GM18870 (cell line): ENCODE measurements at regions not wholly inside any gene's neighbourhood (a gene's known extent, or its start where the extent isn't known, plus 50 kb on each side); places are given as distances from the start of the nearest gene placed in this dataset.

ENCODE experiments used
- ATAC-seq: cut with Tn5 transposase; IDR thresholded peaks from one replicate; pipeline ENCODE4 v1.9.1; 2021; ENCODE audit warnings: moderate library complexity; ENCODE audit not compliant: unreplicated experiment

DNA sequence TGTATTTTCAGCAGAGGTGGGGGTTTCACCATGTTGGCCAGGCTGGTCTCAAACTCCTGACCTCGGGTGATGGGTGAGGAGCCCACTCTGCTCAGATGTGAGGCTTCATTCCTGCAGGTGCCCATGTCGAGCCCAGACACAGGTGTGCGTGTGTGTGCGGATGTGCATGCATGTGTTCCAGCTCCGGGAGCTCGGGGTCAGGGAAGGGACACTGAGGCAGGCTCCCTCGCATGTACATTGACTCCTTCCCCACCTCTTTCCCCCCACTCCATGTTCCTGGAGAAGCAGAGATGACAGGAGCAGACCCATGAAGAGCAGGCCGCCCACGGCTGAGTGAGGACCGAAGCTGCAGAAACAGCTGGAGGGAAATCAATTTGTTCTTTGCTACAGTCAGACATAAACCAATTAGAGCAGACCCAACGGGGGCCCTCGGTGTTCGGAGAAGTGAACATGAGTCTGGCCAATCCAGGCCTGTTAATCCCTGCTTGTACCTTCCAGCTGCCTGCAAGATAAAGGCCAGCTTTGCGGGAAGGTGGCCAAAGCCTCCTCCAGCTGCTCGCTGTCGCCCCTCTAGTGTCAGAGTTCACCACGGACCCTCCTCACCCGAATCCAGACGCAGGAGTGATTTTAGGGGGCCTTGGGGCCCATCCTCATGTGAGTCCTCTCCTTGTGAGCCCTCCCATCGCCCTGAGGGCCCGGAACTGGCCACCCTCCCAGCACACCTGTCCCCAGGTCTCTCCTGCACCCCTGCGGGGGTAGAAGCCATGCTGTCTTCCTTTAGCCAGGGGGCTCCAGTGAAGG lies 321.0 kb upstream of the RTL1 start:
- ATAC-seq = no peak

DNA sequence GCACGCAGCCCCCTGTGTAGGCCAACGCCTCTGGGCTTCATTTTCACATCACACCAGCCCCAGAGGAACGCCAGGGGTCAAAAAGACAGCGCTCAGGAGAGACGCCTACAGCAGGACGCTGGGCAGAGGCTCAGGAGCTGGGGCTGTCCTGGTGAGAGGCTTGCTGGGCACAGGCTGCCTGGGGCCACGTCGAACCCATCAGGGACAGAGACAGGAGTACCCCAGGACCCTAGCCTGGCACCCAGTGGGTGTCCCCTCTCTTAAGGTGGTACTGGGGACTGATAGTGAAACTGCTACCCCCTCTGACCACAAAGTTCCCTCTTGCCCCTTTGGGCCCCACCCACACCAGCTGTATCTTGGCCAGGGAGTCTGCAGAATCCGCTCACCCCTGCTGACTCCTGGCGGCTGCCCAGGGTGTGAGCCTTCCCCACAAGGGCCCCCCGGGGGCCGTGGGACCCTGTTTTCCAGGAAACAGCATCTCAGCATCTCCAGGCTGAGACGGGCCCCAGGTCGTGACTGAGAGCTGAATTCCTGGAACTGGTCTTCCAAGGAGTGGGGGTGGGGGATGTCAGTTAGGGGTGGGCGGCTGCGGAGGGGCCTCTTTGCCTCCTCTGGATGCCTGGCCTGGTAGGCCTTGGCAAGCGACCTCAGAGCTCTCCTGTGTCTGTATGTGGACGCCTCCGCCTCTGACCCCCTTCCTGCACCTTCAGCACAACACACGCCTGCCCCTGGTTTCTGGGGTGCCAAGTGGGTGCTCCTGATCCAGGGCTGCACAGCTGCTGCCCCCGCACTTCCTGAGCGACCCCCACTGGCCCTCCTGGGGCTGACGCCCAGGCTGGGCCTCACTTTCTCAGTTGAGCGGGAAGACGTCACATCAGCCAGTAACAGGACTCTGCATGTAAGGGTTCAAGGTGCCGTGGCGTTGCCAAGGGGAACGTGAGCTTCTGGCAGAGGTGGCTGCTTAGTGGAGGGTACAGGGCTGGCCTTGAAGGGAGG lies 321.9 kb upstream of the RTL1 start:
- ATAC-seq = no peak

DNA sequence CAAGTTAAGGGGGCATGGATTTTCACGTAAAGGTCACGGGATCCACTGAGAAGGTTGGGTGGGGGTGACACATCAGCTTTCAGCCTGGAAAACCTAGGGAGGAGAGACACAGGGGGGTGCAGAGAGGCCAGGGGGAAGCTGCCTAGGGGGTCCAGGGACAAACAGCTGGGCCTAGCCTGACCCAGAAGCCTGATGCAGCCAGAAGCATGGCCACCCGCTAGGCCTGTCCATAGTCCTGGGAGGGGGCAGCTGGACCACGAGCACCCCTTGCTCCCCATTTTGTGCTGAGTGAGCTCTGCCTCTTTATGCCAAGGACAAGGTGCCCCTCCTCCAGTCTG lies 322.7 kb upstream of the RTL1 start:
- no peak for ATAC-seq

DNA sequence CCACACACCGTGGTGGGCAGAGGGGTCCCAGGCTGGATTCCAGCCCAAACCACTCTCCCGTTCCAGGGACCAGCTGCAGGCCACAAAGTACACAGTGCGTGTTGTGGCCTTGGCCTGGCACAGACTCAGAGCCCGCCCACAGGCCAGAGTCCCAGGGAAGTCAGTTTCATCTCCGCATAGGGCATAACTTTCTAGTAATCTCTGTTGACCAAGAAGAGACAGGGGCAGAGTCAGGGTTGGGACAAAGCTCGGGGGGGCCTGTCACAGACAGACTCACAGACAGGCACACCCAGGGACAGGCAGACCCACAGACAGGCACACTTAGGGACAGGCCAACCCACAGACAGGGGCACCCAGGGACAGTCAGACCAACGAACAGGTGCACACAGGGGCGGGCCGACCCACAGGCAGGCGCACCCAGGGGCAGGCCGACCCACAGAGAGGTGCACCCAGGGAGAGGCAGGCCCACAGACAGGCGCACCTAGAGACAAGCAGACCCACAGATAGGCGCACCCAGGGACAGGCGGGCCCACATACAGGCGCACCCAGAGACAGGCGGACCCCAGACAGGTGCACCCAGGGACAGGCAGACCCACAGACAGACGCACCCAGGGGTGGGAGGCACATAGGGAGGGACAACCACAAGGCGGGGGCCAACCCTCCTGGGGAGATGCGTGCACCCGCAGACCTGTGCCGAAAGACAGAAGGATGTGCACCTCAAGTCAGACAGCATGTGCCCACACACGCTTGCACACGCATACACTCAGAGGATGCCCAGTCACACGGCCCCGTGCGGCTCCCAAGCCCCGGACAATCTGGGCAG lies 323.3 kb upstream of the RTL1 start:
- no peak for ATAC-seq

DNA sequence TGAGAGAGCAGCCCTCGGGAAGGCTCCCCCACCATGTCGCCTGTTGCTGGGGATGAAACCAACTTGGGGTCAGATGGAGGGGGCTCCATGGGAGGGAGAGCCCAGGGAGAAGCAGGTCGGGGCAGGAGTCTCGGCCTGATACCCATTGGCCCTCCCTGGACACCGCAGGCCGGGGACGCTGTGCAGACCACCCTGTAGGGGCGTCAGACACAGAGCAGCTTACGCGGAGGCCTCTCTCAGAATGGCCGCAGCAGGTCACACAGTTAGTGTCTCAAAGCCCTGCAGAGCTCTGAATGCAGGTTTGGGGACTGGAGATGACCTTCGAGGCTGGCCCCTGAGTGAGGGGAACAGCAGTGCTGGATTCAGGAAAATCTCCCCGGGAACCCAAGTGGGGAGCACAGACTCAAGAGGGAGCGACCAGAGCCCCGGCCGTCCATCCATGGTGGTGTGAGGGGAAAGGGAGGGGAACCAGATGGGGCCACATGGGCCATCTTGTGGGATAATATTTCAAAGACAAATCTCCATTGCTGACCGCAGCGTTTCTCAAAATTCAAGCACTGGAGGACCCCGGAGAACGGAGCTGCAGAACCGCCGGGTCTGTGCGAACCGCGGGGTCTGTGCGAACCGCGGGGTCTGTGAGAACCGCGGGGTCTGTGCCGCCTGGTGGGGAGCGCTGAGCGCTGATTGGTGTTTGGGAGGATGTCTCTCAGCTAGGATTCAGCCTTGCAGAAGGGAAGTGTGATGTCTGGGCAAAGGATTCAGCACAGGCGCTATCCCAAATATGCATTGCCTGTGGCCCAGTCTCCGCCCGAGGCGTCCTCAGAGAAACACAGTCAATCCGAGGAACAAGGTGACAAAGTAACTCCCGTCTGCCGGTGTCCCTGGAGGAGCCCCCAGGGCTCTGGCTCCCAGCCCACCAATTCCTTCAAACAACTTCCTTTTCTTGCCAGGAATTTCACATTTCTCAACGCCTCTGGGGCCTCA lies 324.4 kb upstream of the RTL1 start:
- ATAC-seq = no peak

DNA sequence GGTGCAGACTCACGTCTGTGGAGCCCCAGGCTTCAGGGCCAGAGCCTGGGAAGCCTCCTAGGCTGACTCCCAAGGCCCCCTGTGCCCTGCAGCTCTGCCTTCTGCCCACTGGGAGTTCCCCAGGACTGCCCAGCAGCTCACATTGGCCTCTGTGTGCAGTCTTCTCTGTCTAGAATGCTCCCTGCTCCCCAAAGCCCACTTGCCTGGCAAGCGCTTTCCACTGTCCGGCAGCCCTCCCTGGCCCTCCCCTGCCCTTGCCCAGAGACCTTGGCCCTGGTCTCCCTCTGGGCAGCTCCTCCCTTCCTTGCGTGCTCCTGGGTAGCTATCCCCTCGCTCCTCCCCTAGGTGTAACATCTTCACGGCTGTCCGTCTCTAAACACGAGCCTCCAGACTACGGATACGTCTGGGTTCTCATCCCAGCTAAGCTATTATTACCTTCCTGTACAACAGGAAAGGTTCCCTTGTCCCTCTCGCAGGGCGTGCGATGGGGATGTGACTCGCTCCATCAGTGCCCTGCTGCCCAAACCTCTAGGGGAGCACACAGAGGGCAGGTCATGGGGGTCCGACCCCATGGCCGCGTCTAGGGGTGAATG lies 325.5 kb upstream of the RTL1 start:
- ATAC-seq = no peak

DNA sequence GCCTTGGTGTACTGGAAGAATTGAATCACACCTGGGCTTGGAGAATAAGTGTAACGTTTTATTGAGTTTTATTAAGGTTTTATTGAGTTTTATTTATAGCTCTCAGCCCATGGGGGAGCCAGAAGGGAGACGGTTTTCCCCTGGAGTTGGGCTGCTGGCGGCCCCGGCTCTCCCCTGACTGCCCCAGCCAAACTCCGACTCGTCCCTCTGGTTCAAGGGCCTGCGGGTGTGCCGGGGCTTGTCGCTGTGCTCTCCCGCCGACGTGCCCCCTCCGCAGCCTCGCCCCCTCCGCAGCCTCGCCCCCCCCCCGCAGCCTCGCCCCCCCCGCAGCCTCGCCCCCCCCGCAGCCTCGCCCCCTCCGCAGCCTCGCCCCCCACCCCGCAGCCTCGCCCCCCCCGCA lies 326.1 kb upstream of the RTL1 start:
- ATAC-seq = no peak

DNA sequence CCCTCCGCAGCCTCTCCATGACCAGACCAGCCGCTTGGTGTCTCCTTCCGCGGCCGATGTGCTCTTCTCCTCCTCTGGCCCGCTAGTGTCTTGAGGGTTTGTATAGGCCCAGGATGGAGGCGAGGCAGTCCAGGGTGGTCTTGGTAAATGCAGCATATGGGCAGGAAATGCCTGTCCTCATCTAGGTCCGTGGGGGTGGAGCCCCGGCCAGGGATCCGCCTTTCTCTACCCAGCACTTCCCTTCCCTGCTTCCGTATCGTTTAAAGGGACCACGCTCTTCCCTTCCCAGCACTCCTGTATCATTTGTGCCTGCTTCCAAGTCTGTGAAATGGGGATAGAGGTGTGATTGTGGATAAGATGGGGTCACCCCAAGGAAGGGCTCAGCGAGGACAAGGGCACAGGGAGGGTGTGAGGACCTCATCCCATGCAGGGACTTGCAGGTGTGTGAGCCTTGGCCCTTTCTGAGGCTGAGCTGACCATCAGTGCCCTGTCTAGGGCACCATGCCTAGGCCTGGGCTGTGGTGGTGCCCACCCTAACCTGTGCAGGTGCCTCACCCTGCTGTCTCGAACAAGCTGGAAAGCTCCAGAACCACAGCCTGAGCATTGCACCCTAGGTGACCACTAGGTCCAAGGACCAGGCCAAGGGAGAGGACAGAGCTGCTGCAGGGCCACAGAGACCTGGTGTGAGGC lies 326.8 kb upstream of the RTL1 start:
- no peak for ATAC-seq

DNA sequence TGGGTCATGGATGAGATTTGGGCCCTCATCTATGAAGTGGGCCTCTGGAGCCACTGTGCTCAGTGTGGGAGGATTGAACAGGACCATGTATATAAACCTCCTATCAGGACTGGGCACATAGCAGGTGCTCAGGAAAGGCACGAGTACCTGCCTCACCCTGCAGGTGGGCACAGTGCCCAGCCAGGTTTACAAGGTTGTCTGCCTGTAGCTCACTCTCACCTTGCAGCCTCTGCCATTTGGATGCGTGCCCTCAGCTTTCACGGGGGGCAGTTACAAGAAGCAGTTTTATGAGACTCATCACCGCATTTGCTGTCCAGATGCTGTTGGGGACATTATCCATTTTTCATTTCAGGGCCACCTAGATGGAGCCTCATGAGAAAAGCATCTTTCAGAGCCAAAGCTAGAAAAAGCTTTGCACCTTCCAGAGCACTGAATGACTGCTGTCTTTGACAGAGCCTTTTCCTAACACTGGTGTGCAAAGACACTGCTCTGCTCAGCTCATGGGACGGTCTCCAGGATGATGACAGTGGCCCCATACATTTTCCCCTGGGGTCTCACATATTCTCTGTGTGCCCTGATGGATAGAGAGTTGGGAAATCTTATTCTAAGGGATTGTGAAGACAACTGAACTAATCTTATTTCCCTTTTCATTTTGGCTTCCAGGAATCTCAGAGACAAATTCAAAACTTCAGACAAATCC lies 327.5 kb upstream of the RTL1 start:
- no peak for ATAC-seq

DNA sequence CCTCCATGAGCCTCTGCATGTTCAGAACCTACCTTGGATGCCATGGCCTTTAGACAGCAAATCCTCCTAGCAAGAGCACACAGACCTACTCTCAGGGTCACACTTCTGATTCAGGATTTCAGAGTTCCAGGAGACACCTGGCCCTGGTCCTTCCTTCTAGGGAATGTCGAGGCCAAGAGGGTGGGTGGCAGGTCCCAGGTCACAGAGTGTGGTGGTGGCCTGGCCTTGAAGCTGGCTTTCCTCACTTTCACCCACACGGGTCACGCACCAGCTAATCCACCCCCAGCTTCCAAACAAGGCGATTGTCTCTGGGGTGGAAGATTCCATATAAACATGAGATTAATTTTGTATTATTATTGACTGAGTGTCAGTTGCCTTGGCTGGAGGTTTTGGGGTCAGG lies 328.3 kb upstream of the RTL1 start:
- ATAC-seq = no peak

DNA sequence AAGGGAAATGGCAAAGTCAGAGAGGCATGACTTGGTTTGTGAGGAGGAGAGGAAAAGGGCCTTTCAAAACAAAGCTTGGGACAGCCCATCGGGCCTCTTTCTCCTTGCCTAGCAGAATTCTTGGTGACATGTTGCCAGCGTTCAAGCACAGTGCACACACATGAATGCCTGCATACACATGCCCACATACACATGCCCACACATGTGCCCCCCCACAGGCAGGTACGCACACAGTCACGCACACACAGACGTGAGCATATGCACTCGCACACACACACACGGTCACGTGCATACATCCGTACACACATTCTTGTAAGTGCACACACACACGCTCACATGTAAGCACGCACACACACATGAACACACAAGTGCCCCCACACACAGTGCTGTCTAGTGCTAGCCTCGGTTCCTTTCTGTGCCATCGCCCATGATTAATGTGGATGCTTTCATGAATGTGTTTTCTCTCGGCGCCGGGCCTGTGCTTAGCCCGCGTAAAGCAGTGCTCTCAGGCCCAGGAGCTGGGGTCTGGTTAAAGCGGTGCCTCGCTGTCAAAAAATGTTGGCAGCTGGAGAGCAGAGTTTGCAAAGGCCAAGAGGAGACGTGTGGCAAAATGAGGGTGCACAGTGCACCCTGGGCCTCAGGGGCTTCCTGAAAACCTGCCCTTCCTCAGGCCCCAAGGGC lies 328.8 kb upstream of the DIO3 start:
- ATAC-seq = no peak

DNA sequence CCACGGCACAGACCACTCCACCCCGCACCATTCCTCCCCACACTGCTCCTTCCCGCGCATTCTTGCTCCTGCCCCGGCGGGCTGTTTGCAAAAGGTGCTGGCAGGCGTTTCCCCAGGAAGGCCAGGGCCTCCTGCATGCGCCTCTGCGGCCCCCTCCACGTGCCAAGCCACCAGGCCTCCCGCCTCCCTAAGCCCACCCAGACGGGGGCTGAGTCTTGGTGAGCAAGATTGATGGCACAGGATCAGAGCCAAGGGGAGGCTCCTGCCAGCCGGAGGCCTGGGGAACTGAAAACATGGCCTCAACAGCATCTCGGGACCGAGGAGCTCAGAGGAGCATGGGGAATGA lies 328.3 kb upstream of the DIO3 start:
- no peak for ATAC-seq

DNA sequence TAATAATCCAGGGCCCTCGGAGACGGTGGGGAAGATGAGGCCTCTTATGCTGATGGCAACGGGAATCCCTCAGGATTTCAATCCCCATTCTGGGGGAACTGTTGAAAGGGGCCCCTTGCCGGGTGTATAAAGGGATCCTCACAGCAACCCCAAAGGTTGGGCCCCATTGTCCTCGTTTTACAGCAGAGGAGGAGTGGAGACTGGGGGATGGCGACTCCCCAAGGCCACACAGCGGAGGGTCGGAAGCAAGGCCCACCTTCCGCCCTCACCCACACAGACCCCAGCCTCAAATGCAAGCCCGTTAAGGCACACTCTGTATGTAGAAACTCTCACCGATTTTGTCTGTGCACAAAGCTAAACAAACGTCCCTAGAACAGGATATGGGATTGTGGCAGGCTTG lies 327.9 kb upstream of the DIO3 start:
- no peak for ATAC-seq

DNA sequence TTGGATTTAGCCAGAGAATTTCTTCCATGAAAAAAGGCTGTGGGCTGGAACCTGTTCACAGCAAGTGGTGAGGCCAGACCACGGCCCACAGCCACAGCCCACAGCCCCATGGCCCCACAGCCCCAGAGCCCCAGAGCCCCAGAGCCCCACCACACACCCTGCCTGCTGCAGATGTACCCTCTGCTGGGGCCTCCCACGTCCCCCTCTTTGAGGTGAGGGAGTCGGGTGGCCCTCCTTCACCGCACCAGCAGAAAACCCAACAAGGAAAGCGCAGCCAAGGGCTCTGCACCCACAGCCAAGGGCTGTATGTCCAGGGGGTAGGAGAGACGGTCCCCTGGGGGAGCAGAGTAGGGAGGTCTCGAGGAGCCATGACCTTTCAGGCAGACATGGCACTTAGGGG lies 327.5 kb upstream of the DIO3 start:
- no peak for ATAC-seq

DNA sequence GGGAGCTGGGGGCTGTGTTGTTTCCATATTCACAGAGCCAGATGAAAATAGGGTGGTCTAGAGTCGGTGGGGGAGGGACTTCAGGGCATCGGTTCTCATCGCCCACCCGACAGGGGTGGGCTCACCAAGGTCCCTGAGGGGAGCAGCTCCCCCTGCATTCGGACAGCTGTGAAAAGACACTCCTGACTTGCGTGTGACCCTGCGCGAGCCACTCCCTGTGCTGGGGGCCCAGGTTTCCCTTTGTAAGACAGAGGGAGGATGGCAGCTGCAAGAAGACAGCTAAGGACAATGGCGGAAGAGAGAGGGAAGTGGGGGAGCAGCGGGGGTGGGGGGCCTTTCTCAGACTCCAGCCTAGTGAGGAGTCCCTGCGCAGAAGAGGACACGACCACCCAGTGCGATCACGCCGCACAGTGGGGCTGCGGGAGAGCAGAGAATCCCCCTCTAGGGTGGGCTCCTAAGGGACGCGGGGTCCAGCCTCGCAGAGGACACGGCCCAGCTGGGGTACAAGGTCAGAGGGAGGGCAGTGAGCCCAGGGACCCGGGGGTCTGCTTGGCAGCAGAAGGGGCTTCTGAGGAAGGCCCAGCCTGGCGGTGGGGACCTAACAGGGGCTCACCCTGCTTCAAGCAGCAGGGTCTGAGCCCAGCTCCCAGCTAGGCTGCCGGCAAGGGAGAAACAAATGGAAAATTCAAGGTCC lies 326.9 kb upstream of the DIO3 start:
- ATAC-seq = no peak

DNA sequence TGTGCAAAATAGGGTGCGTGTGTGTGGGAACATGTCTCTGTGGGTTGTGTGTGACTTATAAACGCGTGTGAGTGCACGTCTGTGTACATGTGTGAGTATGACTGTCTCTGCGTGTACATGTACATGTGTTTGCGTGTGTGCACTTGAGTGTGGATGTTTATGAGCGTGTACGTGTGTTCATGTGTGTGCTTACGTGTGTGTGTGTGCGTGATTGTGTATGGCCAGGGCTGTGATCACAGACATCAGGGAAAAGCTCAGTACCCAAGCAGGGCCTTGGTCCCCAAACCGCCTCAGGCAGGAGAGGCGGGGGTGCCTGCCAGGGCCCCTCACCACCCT lies 326.3 kb upstream of the DIO3 start:
- no peak for ATAC-seq

DNA sequence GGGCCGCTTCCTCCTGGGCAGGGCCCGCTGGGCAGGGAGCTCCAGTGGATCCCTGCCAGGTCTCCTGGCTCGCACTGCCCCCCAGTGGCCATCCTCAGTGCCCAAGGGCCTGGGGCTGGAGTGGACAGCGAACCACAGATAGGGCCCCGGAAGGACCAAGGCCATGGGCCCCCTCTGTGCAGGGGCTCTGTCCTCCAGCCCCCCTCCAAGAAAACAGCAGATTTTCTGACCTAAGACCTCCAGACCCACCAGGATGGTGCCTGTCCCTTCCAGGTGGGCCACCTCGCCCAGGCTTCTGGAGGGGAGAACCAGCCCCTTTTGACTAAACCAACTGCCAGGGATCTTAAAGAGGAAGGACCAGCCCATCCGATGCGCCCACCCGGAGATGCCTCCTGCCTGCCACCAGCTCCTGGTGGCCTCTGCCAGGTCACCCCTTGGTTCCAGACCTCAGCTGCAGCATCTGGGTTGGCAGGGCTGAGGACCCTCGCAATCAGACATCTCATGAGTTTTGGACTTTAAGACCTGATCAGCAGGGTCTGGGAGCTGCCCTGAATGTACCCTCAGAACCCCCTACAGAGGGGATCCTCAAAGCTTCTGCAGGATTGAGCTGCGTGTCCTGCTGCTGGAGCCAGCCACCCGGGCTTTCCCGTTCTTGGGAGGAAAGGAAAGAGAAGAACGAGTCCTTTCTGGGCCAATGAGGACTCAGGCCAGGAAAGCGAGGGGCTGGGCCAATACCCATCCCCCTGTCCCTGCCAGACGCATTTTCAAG lies 325.8 kb upstream of the DIO3 start:
- no peak for ATAC-seq
